NCI-H524 (cell line): ENCODE measurements at regions not wholly inside any gene's neighbourhood (a gene's known extent, or its start where the extent isn't known, plus 50 kb on each side); places are given as distances from the start of the nearest gene placed in this dataset.
"Not testable (repeated sequence)": the region's sequence is repeated elsewhere in the genome, so short reads cannot be mapped to it uniquely, and the experiment has no call there.

ENCODE experiments used
- DNase-seq, 2 experiments: peaks; one replicate each; lab custom pipeline; 2025; lab: John Stamatoyannopoulos, UW

DNA sequence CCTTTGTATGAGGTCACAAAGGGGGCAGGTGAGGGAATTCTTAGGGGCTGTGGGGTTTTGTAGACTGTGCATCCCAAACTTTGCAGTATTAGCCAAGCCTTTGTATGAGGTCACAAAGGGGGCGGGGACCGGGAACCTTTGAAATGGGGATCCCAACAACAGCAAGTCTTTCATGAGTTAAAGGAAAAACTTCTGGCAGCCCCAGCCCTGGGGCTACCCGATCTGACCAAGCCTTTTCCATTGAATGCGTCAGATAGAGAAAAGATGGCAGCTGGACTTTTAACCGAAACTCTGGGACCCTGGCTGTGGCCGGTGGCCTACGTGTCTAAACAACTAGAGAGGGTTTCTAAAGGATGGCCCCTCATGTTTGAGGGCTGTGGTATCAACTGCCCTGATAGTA, 79.0 kb upstream of the RUBCNL start:
- DNase-seq: not testable (repeated sequence)

DNA sequence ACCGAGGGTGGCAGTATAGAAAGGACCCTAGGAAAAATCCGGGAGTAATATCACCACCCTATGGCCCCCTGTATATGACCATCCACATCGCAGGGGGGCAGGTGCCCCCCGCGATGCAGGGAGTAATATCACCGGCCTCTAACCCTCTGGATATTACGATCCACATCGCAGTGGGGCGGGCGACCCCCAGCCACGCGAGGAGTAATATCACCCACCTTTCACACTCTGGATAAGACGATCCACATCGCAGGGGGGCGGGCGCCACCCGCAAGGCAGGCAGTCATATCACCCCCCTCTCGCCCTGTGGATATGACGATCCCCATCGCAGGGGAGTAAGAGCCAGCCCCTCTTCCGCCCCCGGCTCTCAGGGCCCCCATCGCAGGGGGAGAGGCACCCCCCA, 76.7 kb upstream of the RUBCNL start:
- no peak for DNase-seq

DNA sequence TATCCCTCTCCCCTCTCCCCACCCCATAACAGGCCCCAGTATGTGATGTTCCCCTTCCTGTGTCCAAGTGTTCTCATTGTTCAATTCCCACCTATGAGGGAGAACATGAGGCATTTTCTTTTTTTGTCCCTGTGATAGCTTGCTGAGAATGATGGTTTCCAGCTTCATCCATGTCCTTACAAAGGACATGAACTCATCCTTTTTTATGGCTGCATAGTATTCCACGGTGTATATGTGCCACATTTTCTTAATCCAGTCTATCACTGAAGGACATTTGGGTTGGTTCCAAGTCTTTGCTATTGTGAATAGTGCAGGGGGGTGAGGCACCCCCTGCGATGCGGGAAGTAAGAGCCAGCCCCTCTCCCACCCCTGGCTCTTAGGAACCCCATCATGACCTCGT, 73.2 kb upstream of the RUBCNL start:
- DNase-seq: not testable (repeated sequence)

DNA sequence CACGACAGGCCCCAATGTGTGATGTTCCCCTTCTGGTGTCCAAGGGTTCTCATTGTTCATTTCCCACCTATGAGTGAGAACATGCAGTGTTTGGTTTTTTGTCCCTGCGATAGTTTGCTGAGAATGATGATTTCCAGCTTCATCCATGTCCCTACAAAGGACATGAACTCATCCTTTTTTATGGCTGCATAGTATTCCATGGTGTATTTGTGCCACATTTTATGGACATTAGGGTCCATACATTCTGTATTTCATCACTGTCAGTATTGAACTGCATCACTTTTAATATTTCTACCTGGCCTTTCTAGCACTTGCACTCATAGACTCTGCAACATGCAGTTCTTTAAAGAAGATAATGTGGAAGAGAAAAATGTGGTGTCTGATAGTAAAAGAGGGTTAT, 70.2 kb upstream of the RUBCNL start:
- DNase-seq: not testable (repeated sequence)

DNA sequence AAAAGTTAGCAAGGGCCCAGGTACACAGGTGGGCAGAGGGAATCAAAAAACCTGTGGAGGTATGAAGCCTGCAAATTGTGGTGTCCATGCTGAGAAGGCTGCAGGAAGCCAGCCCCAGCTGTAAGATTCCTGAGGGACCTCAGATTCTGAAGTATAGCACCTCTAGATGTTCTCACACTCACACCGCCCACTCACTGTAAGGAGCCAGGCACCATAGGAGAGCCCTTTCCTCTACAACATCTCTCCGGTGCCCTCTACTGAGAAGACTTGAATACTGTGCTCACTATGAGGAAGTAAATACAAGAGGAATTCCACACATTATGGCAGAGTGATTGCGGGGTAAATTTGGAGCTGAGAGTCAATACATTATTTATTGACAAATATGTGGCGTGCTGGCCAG, 68.9 kb upstream of the RUBCNL start:
- peak; percentile 16 to 40 for DNase-seq

DNA sequence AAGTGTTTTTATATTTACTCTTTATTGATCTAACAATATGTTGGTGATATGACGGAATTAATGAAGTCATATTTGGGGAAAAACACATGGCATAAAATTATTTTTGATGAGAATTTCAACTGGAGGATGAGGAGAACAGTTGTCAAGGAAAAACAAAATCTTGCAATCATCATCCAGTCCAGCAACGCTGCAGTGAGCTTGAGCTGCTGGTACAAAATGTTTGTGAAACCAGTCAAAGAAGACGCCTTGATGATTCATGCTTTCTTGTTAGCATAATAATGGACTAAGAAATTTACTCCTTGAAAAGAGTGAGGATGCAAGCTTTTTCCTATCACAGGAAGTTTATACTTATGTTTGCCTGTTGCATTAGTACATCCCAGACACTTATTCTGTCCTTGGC, 64.1 kb upstream of the RUBCNL start:
- not testable (repeated sequence) for DNase-seq

DNA sequence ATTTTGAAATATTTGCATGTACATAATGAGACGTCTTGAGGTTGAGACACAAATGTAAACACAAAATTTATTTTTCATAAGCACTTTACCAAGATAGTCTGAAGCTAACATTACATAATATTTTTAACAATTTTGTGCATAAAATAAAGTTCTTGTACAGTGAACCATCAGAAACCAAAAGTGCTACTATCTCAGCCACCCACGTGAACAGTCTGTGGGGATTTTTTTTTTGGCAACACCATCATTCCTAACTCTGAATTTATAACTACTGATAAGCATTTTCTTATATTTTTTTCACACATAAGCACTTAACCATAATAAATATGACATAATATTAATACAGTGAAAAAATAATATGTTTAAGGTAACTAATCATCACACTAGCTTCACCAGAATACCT, 62.9 kb upstream of the RUBCNL start:
- not testable (repeated sequence) for DNase-seq

DNA sequence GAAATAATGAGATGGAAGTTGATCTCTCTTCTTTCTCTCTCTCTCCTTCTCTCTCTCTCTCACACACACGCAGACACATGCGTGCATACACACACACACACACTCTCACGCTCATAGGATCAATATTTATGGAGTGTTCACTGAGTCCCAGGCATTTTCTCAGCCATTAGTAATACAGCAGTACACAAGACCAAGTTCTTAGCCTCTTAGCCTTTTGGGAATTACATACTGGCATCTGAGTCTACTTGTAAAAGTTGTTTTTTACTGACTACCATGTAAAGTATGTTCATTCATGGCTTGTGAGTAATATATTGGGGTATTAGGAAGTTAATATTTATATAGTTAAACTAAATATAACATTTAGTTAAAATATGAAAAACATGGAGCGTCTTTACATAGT, 61.1 kb upstream of the RUBCNL start:
- DNase-seq: not testable (repeated sequence)

DNA sequence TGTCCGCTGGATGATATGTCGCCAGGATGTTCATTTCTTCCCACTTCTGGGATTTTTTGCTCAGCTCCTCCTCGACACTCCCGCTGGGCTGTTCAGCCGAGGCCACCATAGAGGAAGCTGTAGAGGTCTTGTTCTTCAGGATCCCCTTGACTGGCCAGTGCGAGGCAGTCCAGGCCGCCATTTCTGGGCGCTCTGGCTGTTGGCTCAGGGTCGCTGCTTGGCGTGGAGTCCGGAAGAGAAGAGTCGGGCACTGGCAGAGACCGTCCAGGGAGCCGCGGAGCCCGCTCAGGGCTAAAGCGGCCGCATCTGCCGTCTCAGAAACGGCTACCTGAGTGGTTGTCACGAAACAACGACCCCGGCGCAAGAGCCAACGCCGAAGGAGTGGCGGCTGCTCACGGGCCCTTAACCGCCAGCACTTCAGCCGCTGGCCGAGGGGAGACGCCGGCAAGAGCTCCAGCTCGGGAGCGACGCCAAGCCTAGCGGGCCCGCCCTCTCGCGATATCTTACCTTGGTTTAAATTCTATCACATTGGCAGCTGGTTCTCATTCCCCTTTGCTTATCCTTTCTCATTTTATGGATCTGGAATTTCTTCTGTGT, 50.9 kb upstream of the RUBCNL start:
- not testable (repeated sequence) for DNase-seq
